ENCODE measurements at regions not wholly inside any gene's neighbourhood (a gene's known extent, or its start where the extent isn't known, plus 50 kb on each side); places are given as distances from the start of the nearest gene placed in this dataset.

GRCh38 chrX:4741024-4741423, 1027.6 kb upstream of the PRKX start:
- no peaks in the 10 kb centered on the region for H3K36me3 ChIP-seq (ENCODE audit: control insufficient read depth, insufficient read depth, low read length)
- DNase-seq (ENCODE audit: low read depth) = no peak
- TF ChIP-seq CTCF (IDR thresholded peaks at IDR 0.05; ENCODE audit: insufficient read depth, low read length, poor library complexity, severe bottlenecking) = no peak

DNA sequence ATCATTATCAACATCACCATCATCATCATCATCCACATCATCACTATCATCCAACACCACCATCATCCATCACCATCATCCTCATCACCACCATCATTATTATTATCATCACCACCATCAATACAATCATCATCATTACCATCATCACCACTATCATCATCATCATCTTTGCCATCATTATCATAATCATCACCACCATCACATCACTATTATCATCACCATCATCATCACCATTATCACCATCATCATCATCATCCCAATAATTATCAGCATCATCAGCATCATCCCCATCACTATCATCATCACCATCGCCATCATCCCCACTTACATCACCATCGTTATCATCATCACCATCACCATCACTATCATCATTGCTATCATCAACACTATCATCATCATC, 1021.9 kb upstream of the PRKX start:
- DNase-seq (ENCODE audit: low read depth) = no peak
- no peak overlapping the region for H3K4me3 ChIP-seq (ENCODE audit: low read depth, low read length)
- no peak for TF ChIP-seq CTCF (IDR thresholded peaks at IDR 0.05; ENCODE audit: insufficient read depth, low read length, poor library complexity, severe bottlenecking)
- H3K27me3 ChIP-seq (ENCODE audit: control insufficient read depth, insufficient read depth, low read length) = no peaks in the 10 kb centered on the region
- H3K36me3 ChIP-seq (ENCODE audit: control insufficient read depth, insufficient read depth, low read length) = no peaks in the 10 kb centered on the region

More at GRCh38 chrX:4741024-4741423, 1027.6 kb upstream of the PRKX start:
- Histone ChIP-seq H3K4me3 (ENCODE audit: low read depth, low read length) (no peak overlapping the region), H3K27me3 (ENCODE audit: control insufficient read depth, insufficient read depth, low read length) (no peaks in the 10 kb centered on the region)

DNA sequence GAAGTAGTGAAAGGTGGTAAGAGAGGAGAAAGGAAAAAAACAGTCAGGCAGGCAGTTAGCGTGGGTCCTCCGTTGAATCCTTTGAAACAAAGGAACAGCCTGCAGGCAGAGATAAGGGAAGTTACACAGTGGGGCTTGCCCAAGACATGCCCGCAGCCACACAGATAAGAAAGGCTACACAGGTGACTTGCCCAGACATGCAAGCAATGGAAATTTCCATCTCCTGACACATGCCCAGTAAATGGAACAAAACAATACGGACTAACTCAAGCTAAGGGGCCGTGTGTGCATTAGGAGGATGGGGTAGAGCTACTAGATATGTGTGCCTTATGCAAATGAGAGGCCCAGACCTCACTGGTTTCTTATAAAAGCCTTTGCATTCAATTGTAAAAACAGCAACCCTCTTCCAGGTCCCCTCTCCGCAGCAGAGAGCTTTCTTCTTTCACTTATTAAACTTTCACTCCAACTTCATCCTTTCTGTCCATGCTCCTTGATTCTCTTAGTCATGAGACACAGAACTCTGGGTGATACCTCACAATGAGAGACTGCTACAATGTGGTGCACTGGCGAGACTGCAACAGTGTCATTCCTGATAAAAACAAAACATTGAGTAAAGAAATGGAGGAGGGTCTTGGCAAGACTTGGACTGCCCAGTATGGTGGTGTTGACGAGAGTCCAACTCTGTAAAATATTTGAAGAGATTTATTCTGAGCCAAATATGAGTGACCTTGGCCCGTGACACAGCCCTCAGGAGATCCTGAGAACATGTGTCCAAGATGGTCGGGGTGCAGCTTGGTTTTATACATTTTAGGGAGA, 997.4 kb upstream of the PRKX start:
- DNase-seq (ENCODE audit: low read depth) = no peak
- Histone ChIP-seq H3K4me3 (ENCODE audit: low read depth, low read length) (no peak overlapping the region), H3K36me3 (ENCODE audit: control insufficient read depth, insufficient read depth, low read length) (no peaks in the 10 kb centered on the region), H3K27me3 (ENCODE audit: control insufficient read depth, insufficient read depth, low read length) (no peaks in the 10 kb centered on the region)
- TF ChIP-seq CTCF (IDR thresholded peaks at IDR 0.05; ENCODE audit: insufficient read depth, low read length, poor library complexity, severe bottlenecking) = no peak

- TF ChIP-seq CTCF (IDR thresholded peaks at IDR 0.05; ENCODE audit: insufficient read depth, low read length, poor library complexity, severe bottlenecking) = no peak
- no peaks in the 10 kb centered on the region for H3K36me3 ChIP-seq (ENCODE audit: control insufficient read depth, insufficient read depth, low read length)
- no peak for DNase-seq (ENCODE audit: low read depth)
- no peak overlapping the region for H3K4me3 ChIP-seq (ENCODE audit: low read depth, low read length)
- no peaks in the 10 kb centered on the region for H3K27me3 ChIP-seq (ENCODE audit: control insufficient read depth, insufficient read depth, low read length)
Measured at GRCh38 chrX:4708970-4709760, 995.7 kb upstream of the PRKX start.

- DNase-seq (ENCODE audit: low read depth) = no peak
- H3K36me3 ChIP-seq (ENCODE audit: control insufficient read depth, insufficient read depth, low read length) = no peaks in the 10 kb centered on the region
- no peak for TF ChIP-seq CTCF (IDR thresholded peaks at IDR 0.05; ENCODE audit: insufficient read depth, low read length, poor library complexity, severe bottlenecking)
- H3K27me3 ChIP-seq (ENCODE audit: control insufficient read depth, insufficient read depth, low read length) = no peaks in the 10 kb centered on the region
- no peak overlapping the region for H3K4me3 ChIP-seq (ENCODE audit: low read depth, low read length)
Measured at GRCh38 chrX:4706961-4707360, 993.5 kb upstream of the PRKX start.

All from kidney epithelial cell (primary cell).